DOHH2 (cell line): ENCODE measurements at regions not wholly inside any gene's neighbourhood (a gene's known extent, or its start where the extent isn't known, plus 50 kb on each side); places are given as distances from the start of the nearest gene placed in this dataset.

ENCODE experiments used
- H3F3A ChIP-seq: fragments of 200-600 bp; sonication (generic), shearing (Covaris generic); 2 replicates; pipeline ENCODE4 v1.6.0; 2016; ENCODE audit warnings: antibody characterized with exemption, mild to moderate bottlenecking; ENCODE audit not compliant: control insufficient read depth, insufficient read depth
- H3K27ac ChIP-seq: fragments of 200-600 bp; sonication (generic); 2 replicates; pipeline ENCODE4 v1.5.1; 2014; ENCODE audit warnings: low read depth, mild to moderate bottlenecking, low read length, moderate library complexity
- H3K27me3 ChIP-seq: fragments of 200-600 bp; sonication (generic); 2 replicates; pipeline ENCODE4 v1.6.1; 2014; ENCODE audit warnings: mild to moderate bottlenecking, low read length, mixed read lengths; ENCODE audit not compliant: control insufficient read depth
- H3K36me3 ChIP-seq: fragments of 200-600 bp; sonication (generic); 2 replicates; pipeline ENCODE4 v1.6.1; 2014; ENCODE audit warnings: mild to moderate bottlenecking, low read length, moderate library complexity, mixed read lengths; ENCODE audit not compliant: control insufficient read depth
- H3K4me1 ChIP-seq: fragments of 200-600 bp; sonication (generic); 2 replicates; pipeline ENCODE4 v1.6.1; 2014; ENCODE audit warnings: mild to moderate bottlenecking, low read length, mixed read lengths; ENCODE audit not compliant: control insufficient read depth
- H3K4me2 ChIP-seq: fragments of 200-600 bp; sonication (generic); 2 replicates; pipeline ENCODE4 v1.6.0; 2014; ENCODE audit warnings: mild to moderate bottlenecking, low read length, moderate library complexity
- H3K4me3 ChIP-seq: fragments of 200-600 bp; sonication (generic); 2 replicates; pipeline ENCODE4 v1.5.1; 2014; ENCODE audit warnings: mild to moderate bottlenecking, low read length, mixed read lengths
- H3K79me2 ChIP-seq: fragments of 200-600 bp; sonication (generic); 2 replicates; pipeline ENCODE4 v1.6.1; 2014; ENCODE audit warnings: mild to moderate bottlenecking, low read length, mixed read lengths; ENCODE audit not compliant: control insufficient read depth
- H3K9me2 ChIP-seq: fragments of 200-600 bp; sonication (generic); replicated peaks from 2 replicates; pipeline ENCODE4 v1.6.1; 2014; ENCODE audit warnings: mild to moderate bottlenecking, low read length, mixed read lengths; ENCODE audit not compliant: control insufficient read depth
- H3K9me3 ChIP-seq: fragments of 200-600 bp; sonication (generic); 2 replicates; pipeline ENCODE4 v1.6.1; 2014; ENCODE audit warnings: antibody characterized with exemption, low read length, mixed read lengths; ENCODE audit not compliant: control insufficient read depth, insufficient read depth
- H4K20me1 ChIP-seq: fragments of 200-600 bp; sonication (generic); 2 replicates; pipeline ENCODE4 v1.6.0; 2014; ENCODE audit warnings: low read depth, mild to moderate bottlenecking, antibody characterized with exemption, low read length, moderate library complexity; ENCODE audit not compliant: control insufficient read depth, insufficient read depth
- CTCF ChIP-seq: fragments of 200-600 bp; sonication (generic); IDR thresholded peaks from one replicate; pipeline ENCODE4 v1.5.1; 2014; ENCODE audit warnings: antibody characterized with exemption, mild to moderate bottlenecking, low read depth, low read length; ENCODE audit not compliant: poor library complexity, severe bottlenecking
- EZH2phosphoT487 ChIP-seq: fragments of 200-600 bp; sonication (generic); IDR thresholded peaks from 2 replicates; pipeline ENCODE4 v1.6.1; 2017; ENCODE audit warnings: borderline replicate concordance, mild to moderate bottlenecking, antibody characterized with exemption, low read length, moderate library complexity, mixed read lengths

GRCh38 chr4:114417214-114417613 lies 181.4 kb upstream of the UGT8 start:
- 0 out of 2 replicates have a peak, but pooled peaks cover 3% of the 10 kb centered on the region for H3K9me3 ChIP-seq

GRCh38 chr4:114420069-114420468 lies 178.5 kb upstream of the UGT8 start:
- Histone ChIP-seq H3K27me3 (peaks cover 9% of the 10 kb centered on the region), H3K79me2 (no peaks in the 10 kb centered on the region), H3K27ac (no peak overlapping the region), H4K20me1 (no peaks in the 10 kb centered on the region), H3K4me2 (no peak overlapping the region), H3K9me2 (no peaks in the 10 kb centered on the region), H3K9me3 (0 out of 2 replicates have a peak, but pooled peaks cover 2% of the 10 kb centered on the region), H3K36me3 (no peaks in the 10 kb centered on the region), H3F3A (no peaks in the 10 kb centered on the region), H3K4me1 (no peaks in the 10 kb centered on the region), H3K4me3 (no peak overlapping the region)
- TF ChIP-seq EZH2phosphoT487 (no peak), CTCF (no peak)

More at GRCh38 chr4:114417214-114417613, 181.4 kb upstream of the UGT8 start:
- Histone ChIP-seq H3K79me2 (no peaks in the 10 kb centered on the region), H3K27me3 (no peaks in the 10 kb centered on the region), H4K20me1 (no peaks in the 10 kb centered on the region), H3F3A (no peaks in the 10 kb centered on the region), H3K9me2 (no peaks in the 10 kb centered on the region), H3K4me3 (no peak overlapping the region), H3K4me1 (no peaks in the 10 kb centered on the region), H3K27ac (no peak overlapping the region), H3K36me3 (no peaks in the 10 kb centered on the region), H3K4me2 (no peak overlapping the region)
- no peak for TF ChIP-seq EZH2phosphoT487
- TF ChIP-seq CTCF: no peak

DNA sequence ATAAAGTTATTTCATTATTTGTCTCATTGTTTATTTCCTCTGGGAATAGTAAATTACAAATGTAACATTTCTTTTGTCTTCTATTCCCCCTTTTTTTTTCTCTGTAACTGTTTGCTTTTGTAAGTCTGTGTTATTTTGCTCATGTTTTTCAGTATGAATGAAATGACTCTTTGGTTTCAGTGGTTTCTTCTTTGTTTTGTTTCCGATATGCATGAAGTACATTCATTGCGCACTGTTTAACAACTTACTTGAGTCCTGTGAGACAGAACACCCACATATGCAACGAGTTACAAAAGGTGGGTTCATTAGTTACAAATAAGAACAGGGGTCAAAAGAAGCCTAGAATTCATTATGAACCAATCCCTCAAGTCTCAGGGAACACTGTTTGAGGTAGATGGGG lies 175.0 kb upstream of the UGT8 start:
- Histone ChIP-seq H3K4me1 (no peaks in the 10 kb centered on the region), H3K4me2 (no peak overlapping the region), H3F3A (no peaks in the 10 kb centered on the region), H3K9me2 (no peaks in the 10 kb centered on the region), H3K79me2 (no peaks in the 10 kb centered on the region), H3K9me3 (no peaks in the 10 kb centered on the region), H4K20me1 (no peaks in the 10 kb centered on the region), H3K27ac (no peak overlapping the region), H3K4me3 (no peak overlapping the region), H3K27me3 (peaks cover 9% of the 10 kb centered on the region), H3K36me3 (no peaks in the 10 kb centered on the region)
- TF ChIP-seq EZH2phosphoT487 (no peak), CTCF (no peak)

- Histone ChIP-seq H3F3A (no peaks in the 10 kb centered on the region), H4K20me1 (no peaks in the 10 kb centered on the region)
- TF ChIP-seq CTCF (no peak), EZH2phosphoT487 (no peak)
These were observed 163.5 kb upstream of the UGT8 start for GRCh38 chr4:114435116-114435515.

More at GRCh38 chr4:114435116-114435515, 163.5 kb upstream of the UGT8 start:
- Histone ChIP-seq H3K27ac (no peak overlapping the region), H3K79me2 (no peaks in the 10 kb centered on the region), H3K9me2 (no peaks in the 10 kb centered on the region), H3K36me3 (no peaks in the 10 kb centered on the region), H3K9me3 (no peaks in the 10 kb centered on the region), H3K4me1 (no peaks in the 10 kb centered on the region), H3K27me3 (no peaks in the 10 kb centered on the region), H3K4me3 (no peak overlapping the region), H3K4me2 (no peak overlapping the region)
